ENCODE measurements at regions not wholly inside any gene's neighbourhood (a gene's known extent, or its start where the extent isn't known, plus 50 kb on each side); places are given as distances from the start of the nearest gene placed in this dataset.

DNA sequence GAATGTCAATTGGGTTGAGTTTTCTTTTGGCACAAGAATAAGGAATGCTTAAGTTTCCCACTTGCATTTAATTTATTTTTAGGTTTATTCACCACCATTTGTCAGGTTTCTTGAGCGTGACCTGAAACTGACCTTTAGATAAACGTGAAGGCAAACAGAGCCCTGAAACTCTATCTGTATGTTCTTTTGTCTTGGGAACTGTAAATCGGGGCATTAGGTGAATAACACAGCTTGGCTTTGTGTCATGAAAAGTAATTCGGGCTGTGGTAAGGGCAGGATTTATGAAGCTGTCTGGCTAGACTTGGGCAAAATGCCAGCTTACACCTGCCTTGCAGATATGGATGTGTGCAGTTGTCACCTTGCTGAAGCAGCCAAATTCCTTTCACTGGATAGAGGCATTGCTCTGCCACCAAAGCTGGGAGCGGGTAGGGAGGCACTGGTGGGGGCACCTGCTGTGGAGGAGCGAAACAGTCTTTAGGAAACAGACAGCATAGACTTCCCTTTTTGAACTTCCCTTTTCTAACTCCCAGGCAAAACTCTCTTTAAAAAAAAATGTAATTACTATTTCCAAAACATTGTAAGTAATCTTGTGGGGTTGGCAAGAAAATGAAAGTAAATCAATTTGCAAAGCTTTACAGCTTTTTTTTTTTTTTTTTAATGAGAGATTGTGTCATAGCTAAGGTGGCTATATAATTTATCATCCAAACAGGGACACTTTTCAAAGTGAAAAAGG is 545.2 kb downstream of the CSNK1G3 start:
- TF ChIP-seq POLR2A (IDR thresholded peaks at IDR 0.05; ENCODE audit: low read depth, low read length): no peak
- DNase-seq (ENCODE audit: insufficient read length, low spot score) (no peak), FAIRE-seq (no peak)

DNA sequence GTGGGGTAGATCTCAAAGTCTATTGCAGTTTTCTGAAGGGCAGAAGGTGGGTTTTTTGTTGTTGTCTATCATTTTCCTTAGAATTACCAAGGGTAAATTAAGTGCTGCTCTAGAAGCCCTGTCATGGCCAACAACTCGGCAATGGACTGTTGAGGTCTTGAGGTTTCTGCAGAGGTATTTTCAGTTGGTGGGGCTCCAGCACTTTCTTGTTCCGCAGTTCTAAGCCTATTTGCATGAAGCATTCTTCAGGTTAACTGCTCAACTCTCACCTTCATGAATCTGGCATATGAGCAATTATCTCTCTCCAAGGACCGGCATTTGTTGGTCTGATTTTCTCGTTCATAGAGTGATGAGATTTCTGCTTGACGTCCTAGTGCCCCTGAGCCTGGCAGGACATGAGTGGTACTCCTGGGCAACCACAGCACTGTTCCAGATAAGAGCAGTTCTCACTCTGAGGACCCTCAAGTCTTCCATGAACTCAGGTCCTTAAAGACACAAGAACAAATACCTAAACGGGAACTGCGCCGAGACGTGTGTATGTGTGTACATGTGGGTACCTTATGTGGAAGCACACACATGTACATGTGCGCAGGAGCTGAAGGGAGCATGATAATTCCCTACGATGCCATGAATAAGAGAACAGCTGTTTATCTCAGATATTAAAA is 544.5 kb downstream of the CSNK1G3 start:
- no peak for TF ChIP-seq POLR2A (IDR thresholded peaks at IDR 0.05; ENCODE audit: low read depth, low read length)

DNA sequence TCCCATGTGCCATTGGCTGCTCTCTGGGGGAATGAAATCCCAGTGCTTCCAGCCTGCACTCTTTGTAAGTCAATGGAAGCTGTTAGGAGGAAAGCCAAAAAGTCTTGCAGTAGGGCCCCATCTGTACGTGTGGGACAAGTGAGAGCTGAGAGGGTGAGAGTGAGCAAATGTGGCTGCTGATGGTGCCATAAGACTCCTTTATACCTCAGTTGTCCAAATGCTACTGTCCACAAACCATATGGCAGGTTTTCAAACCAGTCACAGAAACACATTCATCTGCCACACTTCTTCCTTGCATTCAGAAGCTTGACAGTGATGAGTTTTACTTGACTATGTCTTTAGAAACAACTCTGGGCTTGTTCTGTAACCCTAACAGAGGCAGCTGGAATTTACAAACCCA is 543.8 kb downstream of the CSNK1G3 start:
- no peak for TF ChIP-seq POLR2A (IDR thresholded peaks at IDR 0.05; ENCODE audit: low read depth, low read length)
- FAIRE-seq: no peak
- no peak for DNase-seq (ENCODE audit: insufficient read length, low spot score)

More for the DNA sequence above, 544.5 kb downstream of the CSNK1G3 start:
- FAIRE-seq (no peak), DNase-seq (ENCODE audit: insufficient read length, low spot score) (no peak)

DNA sequence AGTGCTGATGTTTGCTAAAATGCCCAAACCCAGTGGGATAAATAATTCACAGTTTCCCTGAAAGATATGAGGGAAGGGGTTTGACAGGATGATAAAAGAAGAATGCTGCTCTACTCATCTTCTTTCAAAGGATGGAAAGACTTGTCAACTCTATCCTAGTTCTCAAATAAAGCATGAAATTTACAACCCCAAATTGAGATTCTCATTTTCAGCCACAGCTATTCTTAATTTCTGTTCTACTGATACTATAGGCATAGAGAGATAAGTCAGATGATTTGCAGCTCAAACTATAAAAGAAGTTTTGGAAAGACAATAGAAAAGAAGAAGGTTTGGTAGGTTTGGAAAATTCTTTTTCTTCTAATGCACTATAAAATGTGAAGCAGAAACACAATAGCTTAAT is 542.6 kb downstream of the CSNK1G3 start:
- no peak for TF ChIP-seq POLR2A (IDR thresholded peaks at IDR 0.05; ENCODE audit: low read depth, low read length)
- no peak for FAIRE-seq
- no peak for DNase-seq (ENCODE audit: insufficient read length, low spot score)

DNA sequence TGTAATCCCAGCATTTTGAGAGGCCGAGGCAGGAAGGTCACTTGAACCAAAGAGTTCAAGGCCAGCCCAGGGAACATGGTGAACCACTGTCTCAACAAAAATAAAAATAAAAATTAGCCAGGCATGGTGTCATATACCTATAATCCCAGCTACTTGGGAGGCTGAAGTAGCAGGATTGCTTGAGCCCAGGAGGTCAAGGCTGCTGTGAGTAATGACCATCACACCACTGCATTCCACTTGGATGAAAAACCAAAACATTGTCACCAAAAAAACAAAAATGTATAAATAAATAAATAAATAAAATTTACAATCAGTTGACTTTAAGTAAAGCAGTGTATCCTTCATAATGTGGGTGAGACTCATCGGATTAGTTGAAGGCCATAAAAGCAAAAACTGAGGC is 541.4 kb downstream of the CSNK1G3 start:
- DNase-seq (ENCODE audit: insufficient read length, low spot score) (no peak), FAIRE-seq (no peak)
- no peak for TF ChIP-seq POLR2A (IDR thresholded peaks at IDR 0.05; ENCODE audit: low read depth, low read length)

DNA sequence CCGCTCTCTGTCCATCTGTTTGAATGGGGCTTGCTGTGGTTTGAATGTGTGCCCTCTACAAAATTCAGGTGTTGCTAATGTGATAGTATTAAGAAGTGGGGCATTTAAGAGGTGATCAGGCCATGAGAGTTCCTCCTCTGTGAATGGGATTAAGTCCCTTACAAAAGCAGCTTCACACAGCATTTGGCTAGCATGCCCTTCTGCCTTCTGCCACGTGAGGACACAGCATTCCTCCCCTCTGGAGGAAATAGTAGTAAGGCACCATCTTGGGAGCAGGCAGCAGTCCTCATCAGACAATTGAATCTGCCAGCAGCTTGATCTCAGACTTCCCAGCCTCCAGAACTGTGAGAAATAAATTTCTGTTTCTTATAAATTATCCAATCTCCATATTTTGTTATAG is 540.2 kb downstream of the CSNK1G3 start:
- DNase-seq (ENCODE audit: insufficient read length, low spot score) (no peak), FAIRE-seq (no peak)

DNA sequence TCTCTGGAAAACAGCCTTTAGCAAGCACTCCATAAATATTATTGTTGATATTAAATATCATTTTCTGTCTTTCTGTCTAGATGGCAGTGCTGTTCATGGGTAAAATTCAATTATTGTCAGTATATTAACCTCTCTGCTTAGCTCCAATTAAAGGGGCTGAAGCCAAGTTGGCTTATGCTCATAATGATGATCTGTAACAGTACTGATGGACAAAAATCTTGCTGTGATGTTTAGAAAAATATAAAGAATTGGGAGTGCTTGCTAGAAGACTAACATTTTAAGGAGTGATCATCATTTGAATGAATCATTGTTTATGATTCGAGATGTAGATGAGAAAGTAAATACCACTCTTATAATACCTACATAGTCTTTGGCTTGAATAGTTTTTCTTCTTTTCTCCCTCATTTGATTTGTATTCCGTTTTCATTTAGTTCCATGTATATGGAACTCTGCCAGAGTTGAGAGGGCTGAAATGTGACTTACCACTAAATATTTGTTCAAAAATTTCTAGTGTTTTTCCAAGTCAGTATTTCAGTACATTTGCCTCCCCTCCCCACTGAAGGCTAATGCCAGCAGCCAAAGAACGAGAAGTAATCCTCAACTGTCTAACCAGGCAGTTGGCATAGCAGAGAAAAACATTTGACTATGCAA is 538.3 kb downstream of the CSNK1G3 start:
- no peak for TF ChIP-seq POLR2A (IDR thresholded peaks at IDR 0.05; ENCODE audit: low read depth, low read length)
- FAIRE-seq (no peak), DNase-seq (ENCODE audit: insufficient read length, low spot score) (no peak)

More for the DNA sequence above, 540.2 kb downstream of the CSNK1G3 start:
- no peak for TF ChIP-seq POLR2A (IDR thresholded peaks at IDR 0.05; ENCODE audit: low read depth, low read length)

DNA sequence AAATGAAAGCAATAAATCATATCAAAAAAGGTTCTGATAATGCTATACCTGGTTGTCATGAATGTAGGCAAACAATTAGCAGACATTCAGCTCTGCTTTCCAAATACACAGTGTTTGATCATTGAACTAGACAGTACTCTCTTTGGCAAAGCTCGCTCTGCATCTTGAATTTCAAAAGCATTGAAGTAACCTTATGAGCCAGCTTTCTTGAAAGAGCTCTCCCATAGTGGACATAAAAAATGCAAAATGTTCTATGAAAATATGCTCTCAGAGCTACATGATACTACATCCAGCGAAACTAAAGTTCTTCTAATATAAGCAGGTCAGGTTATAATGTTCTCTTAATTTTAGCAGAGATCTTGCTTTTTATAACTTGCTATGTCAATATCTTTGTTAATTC is 533.4 kb downstream of the CSNK1G3 start:
- DNase-seq (ENCODE audit: insufficient read length, low spot score) (no peak), FAIRE-seq (no peak)
- TF ChIP-seq POLR2A (IDR thresholded peaks at IDR 0.05; ENCODE audit: low read depth, low read length): no peak

DNA sequence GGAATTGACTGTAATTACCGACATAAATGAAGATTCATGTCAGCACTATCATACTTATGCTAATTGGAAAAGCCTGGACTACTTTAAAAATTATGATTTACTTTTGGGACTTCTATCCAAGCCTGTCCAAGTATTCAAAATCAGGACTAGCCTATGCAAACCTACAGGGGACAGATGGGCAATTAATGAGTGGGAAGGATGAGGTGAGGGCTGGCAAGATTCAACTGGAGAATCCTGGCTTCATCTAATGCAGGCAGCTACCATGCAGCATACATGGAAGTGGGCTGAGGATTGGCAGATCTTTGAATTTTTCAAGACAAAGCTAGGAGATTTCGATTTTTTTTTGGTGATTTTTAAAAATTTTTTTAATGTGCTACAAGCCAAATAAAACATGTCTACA is 532.6 kb downstream of the CSNK1G3 start:
- no peak for DNase-seq (ENCODE audit: insufficient read length, low spot score)

DNA sequence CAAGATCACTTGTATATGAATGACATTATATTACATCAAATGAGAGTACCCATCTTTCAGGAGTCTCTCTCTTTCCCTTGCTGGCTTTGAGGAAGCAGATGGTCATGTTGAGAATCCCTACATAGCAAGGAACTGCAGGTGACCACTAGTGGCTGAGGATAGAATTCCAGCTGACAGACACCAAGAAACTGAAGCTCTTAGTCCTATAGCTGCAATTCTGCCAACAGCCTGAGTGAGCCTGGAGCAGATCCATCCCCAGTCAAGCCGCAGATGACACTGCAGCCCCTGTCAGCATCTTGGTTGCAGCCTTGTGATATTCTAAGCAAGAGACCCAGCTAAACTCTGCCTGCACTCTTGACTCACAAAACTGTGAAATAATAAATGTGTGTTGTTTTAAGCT is 531.5 kb downstream of the CSNK1G3 start:
- DNase-seq (ENCODE audit: insufficient read length, low spot score) (no peak), FAIRE-seq (no peak)
- TF ChIP-seq POLR2A (IDR thresholded peaks at IDR 0.05; ENCODE audit: low read depth, low read length): no peak

More for the DNA sequence above, 532.6 kb downstream of the CSNK1G3 start:
- no peak for TF ChIP-seq POLR2A (IDR thresholded peaks at IDR 0.05; ENCODE audit: low read depth, low read length)
- no peak for FAIRE-seq

DNA sequence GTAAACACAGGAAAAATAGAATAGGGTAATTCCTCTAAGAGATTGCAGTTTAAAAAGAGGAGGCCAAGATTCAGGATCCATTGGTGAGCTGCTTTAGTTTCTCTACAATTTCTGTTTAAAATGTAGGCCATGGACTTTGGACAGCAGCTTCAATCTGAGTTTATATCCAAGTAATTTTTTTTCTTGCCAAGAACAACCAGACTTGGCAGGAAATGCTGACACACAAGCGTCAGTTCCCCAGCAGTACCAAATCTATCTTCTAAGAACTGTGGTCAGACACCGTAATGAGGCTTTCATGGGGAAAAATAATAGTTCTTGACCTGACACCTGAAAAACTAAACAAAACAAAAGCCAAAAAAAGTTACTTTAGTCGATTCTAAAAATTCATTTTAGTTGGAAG is 528.8 kb downstream of the CSNK1G3 start:
- FAIRE-seq (no peak), DNase-seq (ENCODE audit: insufficient read length, low spot score) (no peak)
- no peak for TF ChIP-seq POLR2A (IDR thresholded peaks at IDR 0.05; ENCODE audit: low read depth, low read length)

DNA sequence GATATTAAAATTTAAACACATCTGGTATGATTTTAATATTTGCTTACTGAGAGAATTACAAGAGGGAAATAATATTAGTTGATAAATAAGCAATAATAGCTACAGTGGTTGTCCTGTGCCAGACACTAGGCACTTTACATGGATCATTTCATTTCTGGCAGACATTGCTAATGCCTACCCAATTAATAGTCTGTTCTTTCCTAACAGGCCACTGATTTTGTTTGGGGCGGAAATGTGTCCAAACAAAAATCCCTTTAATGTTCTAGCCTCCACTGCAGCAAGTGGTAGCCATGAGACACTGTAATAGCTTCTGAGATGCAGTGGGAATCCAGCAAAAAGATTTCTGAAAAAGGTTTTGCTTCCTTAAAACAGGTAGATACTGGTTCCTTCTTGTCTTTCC is 527.4 kb downstream of the CSNK1G3 start:
- no peak for TF ChIP-seq POLR2A (IDR thresholded peaks at IDR 0.05; ENCODE audit: low read depth, low read length)
- DNase-seq (ENCODE audit: insufficient read length, low spot score) (no peak), FAIRE-seq (no peak)

DNA sequence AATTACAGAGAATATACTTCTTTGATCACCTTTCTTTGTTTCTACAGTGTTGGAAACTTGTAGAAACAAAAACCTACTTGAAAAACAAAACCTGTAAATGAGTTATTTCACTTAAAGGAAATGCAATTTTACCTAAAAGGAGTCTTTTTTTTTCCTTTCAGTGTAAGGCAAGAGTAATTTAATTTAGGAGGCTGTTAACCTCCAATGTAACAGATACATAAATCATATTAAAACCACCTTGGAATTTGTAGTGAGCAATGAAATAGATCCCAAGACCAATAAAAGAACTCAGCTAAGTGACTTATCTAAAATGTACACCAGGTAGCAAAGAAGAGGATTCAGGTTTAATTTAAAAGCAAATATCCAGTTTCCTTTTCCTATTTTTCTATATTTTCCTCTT is 524.8 kb downstream of the CSNK1G3 start:
- FAIRE-seq: no peak
- no peak for DNase-seq (ENCODE audit: insufficient read length, low spot score)
- TF ChIP-seq POLR2A (IDR thresholded peaks at IDR 0.05; ENCODE audit: low read depth, low read length): no peak

DNA sequence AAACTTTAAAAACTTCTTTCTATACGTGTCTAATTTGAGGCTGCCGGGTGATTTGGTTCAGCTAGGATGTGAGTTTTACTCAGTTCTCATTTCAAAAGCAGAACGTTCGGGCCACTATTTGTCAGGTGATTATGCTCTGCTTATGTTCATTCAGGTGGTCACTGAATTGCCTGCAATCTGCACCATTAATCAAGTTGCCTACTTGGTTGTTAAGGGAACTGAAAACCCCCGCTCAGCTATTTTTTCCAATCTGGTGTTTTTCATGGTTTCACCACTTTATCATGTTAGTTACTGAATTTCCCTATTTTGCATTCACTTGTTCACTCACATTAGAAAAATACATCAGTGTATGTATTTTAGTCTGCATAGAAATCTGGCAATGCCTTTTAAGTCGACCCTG is 523.0 kb downstream of the CSNK1G3 start:
- DNase-seq (ENCODE audit: insufficient read length, low spot score) (no peak), FAIRE-seq (no peak)
- no peak for TF ChIP-seq POLR2A (IDR thresholded peaks at IDR 0.05; ENCODE audit: low read depth, low read length)
